Astrocyte (in vitro differentiated cells and primary cell): ENCODE measurements at regions not wholly inside any gene's neighbourhood (a gene's known extent, or its start where the extent isn't known, plus 50 kb on each side); places are given as distances from the start of the nearest gene placed in this dataset.

Experiments
- CTCF ChIP-seq: IDR thresholded peaks from 2 replicates; pipeline ENCODE4 v1.5.1; 2011; ENCODE audit warnings: low read depth, mild to moderate bottlenecking, inconsistent platforms, low read length, moderate library complexity; ENCODE audit not compliant: insufficient read depth
- EZH2 ChIP-seq: IDR thresholded peaks from 2 replicates; pipeline ENCODE4 v1.6.1; 2012; ENCODE audit warnings: mild to moderate bottlenecking, low read length, inconsistent platforms; ENCODE audit not compliant: insufficient read depth

DNA sequence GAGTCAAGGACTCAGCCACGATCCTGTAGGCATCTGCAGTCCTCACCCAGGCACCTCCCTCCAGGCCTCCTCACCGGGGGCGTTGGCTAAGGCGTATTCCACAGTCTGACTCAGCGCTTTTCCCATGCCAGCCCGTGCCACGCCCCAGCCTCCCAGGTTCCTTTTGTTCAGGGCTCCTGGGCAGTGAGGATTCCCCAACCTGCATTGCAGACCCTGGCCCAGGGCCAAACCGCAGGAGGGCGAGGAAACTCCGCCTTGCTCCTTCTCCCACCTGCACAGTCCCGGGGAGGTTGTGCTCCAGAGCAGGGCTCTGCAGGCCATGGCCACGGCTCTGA is 202.8 kb upstream of the CST7 start:
- TF ChIP-seq CTCF (no peak), EZH2 (no peak)
